HFF-Myc (cell line): ENCODE measurements at regions not wholly inside any gene's neighbourhood (a gene's known extent, or its start where the extent isn't known, plus 50 kb on each side); places are given as distances from the start of the nearest gene placed in this dataset.
"Not testable (repeated sequence)": the region's sequence is repeated elsewhere in the genome, so short reads cannot be mapped to it uniquely, and the experiment has no call there.

Experiments used
- DNase-seq: peaks from one replicate; pipeline ENCODE4 v3.0.0-alpha.2; 2011; ENCODE audit warnings: low read depth; ENCODE audit errors: extremely low read depth
- H3K4me3 ChIP-seq: replicated peaks from 2 replicates; pipeline ENCODE4 v1.5.1; 2011; ENCODE audit warnings: low read depth, mild to moderate bottlenecking, control low read depth, low read length
- TF ChIP-seq, protein P1 (sequence below): IDR thresholded peaks from 2 replicates; pipeline ENCODE4 v1.5.1; 2012; ENCODE audit warnings: mild to moderate bottlenecking, low read depth, low read length, control low read depth; ENCODE audit errors: missing control alignments

DNA sequence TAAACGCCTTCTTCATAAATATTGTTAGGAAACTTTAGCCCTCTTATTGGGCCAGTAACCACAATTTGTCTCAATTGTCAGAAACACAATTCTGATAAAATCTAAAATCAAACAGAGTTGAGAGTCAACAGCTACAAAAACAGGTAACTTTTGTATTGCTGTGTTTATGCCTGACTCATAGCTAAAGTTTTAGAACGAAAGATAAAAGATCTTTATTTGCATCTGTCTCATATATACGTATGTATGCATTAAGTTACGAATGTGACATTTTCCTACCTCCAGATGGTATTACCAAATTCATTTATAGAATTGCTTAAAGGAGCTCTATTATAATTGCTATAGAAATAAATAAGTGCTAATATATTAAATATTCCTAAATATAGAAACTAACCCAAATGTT, 887.9 kb upstream of the NDST4 start:
- no peak for DNase-seq
- TF ChIP-seq, protein P1, sequence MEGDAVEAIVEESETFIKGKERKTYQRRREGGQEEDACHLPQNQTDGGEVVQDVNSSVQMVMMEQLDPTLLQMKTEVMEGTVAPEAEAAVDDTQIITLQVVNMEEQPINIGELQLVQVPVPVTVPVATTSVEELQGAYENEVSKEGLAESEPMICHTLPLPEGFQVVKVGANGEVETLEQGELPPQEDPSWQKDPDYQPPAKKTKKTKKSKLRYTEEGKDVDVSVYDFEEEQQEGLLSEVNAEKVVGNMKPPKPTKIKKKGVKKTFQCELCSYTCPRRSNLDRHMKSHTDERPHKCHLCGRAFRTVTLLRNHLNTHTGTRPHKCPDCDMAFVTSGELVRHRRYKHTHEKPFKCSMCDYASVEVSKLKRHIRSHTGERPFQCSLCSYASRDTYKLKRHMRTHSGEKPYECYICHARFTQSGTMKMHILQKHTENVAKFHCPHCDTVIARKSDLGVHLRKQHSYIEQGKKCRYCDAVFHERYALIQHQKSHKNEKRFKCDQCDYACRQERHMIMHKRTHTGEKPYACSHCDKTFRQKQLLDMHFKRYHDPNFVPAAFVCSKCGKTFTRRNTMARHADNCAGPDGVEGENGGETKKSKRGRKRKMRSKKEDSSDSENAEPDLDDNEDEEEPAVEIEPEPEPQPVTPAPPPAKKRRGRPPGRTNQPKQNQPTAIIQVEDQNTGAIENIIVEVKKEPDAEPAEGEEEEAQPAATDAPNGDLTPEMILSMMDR, result no peak
- H3K4me3 ChIP-seq, result no peak overlapping the region

DNA sequence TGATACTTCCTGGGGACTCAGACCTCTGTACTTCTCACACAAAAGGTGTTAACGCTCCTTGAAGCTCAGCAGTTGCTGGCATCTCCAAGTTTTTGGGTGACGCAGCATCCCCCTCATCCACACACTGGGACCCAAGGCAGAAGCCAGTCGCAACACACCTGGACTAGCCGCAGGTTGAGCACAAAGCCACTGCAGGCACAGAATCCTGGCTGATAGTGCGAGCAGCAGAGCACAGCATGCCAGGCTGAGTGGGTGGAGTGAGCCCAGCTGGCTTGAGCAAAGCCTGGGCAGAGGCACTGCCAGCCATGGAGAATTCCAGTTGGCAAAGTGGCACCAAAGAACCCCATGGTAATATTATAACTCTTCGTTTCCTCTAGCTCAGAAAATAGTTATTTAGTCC, 873.2 kb upstream of the NDST4 start:
- TF ChIP-seq, protein P1, result no peak
- H3K4me3 ChIP-seq, result no peak overlapping the region
- no peak for DNase-seq

DNA sequence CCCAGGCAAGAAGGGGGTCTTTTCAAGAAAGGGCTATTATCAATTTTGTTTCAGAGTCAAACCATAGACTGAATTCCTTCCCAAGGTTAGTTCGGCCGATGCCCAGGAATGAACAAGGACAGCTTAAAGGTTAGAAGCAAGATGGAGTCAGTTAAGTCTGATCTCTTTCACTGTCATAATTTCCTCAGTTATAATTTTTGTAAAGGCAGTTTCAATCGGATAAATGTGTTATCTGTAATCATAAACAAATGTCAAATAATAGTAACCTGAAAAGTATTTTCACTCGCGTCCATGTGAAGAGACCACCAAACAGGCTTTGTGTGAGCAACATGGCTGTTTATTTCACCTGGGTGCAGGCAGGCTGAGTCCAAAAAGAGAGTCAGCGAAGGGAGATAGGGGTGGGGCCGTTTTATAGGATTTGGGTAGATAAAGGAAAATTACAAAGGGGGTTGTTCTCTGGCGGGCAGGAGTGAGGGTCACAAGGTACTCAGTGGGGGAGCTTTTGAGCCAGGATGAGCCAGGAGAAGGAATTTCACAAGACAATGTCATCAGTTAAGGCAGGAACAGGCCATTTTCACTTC, 862.1 kb upstream of the NDST4 start:
- not testable (repeated sequence) for DNase-seq, H3K4me3 ChIP-seq

DNA sequence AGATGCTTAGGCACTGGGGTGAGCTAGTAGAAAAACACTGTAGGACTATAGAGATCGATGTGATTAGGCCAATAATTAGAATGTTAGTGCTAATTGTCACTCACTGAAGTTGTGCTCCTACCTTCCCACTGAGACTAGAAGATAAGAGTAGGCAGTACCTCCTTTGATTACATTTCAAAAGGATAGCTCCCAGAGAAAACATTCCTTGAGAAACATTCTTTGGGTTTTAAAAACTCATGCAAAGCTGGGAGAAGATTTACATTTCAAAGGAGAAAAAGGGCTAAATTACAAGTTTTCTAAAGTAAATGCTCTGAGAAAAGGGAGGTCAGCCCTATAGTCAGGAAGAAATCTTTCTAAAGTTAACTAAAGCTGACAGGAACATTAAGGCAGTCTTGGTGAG, 860.3 kb upstream of the NDST4 start:
- TF ChIP-seq, protein P1, result no peak
- DNase-seq, result no peak
- no peak overlapping the region for H3K4me3 ChIP-seq

DNA sequence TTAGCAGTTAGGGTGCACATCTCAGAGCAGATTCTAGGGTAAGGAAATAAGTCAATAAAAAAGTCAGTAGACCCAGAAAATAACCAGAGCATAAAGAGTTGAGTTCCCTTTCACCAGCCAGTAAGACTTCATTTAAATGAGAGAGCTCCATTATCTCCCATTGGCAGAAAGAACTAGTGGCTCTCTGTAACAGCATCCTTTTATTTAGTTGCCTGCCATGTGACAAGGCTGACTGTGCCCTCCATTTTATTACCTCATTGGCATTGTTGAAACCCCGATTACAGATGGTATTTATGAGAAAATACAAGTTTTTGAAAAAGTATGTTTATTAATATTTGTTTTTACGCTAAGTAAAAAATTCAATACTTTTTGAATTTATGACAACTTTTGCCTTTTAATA, 859.5 kb upstream of the NDST4 start:
- no peak overlapping the region for H3K4me3 ChIP-seq
- no peak for DNase-seq
- TF ChIP-seq, protein P1, result no peak

GRCh38 chr4:115970859-115971258, 857.4 kb upstream of the NDST4 start:
- no peak overlapping the region for H3K4me3 ChIP-seq
- no peak for DNase-seq
- TF ChIP-seq, protein P1, result no peak

- no peak for DNase-seq
- H3K4me3 ChIP-seq, result no peak overlapping the region
- TF ChIP-seq, protein P1, result no peak
These were observed 856.3 kb upstream of the NDST4 start for GRCh38 chr4:115969756-115970155.
